H1 (cell line): ENCODE measurements at regions not wholly inside any gene's neighbourhood (a gene's known extent, or its start where the extent isn't known, plus 50 kb on each side); places are given as distances from the start of the nearest gene placed in this dataset.
A peak's percentile ranks its signal among the peaks of the same experiment; 100 is the strongest.

Experiments
- CTCF ChIA-PET: fragments of 300-600 bp; sonication (Branson Sonifier 250); formaldehyde crosslinking; loops from one replicate; lab custom pipeline; 2021; ENCODE audit not compliant: partially characterized antibody; lab: Charles Lee
- POLR2A ChIA-PET: fragments of 300-600 bp; sonication (Branson Sonifier 250); formaldehyde crosslinking; loops from one replicate; lab custom pipeline; 2021; ENCODE audit warnings: inconsistent platforms; ENCODE audit not compliant: partially characterized antibody; lab: Charles Lee
- DNase-seq, 2 experiments: peaks; one replicate each; pipeline versions ENCODE4 v3.0.0 to v3.0.0-alpha.2; 2010 to 2022; ENCODE audit warnings: low spot score in 2 of 2, low read depth in 1 of 2, mixed read lengths in 1 of 2
- FAIRE-seq: peaks from 2 replicates; lab custom pipeline; 2011; peaks lifted over from hg19 to GRCh38; lab: Jason Lieb, UNC
- H2AFZ ChIP-seq: 2 replicates; pipeline ENCODE4 v1.8.1; 2012; ENCODE audit warnings: low read length, inconsistent platforms
- H2AK5ac ChIP-seq: 2 replicates; pipeline ENCODE4 v1.6.1; 2013; ENCODE audit warnings: low read depth, low read length
- H2BK120ac ChIP-seq: replicated peaks from 2 replicates; pipeline ENCODE3; 2013; ENCODE audit warnings: low read depth, low read length, inconsistent platforms
- H2BK12ac ChIP-seq: 2 replicates; pipeline ENCODE4 v1.6.1; 2013; ENCODE audit warnings: low read depth, low read length
- H2BK15ac ChIP-seq: 2 replicates; pipeline ENCODE4 v1.6.1; 2013; ENCODE audit warnings: low read length
- H2BK20ac ChIP-seq: 2 replicates; pipeline ENCODE4 v1.6.1; 2013; ENCODE audit warnings: low read length
- H2BK5ac ChIP-seq: 2 replicates; pipeline ENCODE4 v1.6.1; 2013; ENCODE audit warnings: low read depth, low read length
- H3K14ac ChIP-seq: 2 replicates; pipeline ENCODE4 v1.6.1; 2013; ENCODE audit warnings: inconsistent platforms; ENCODE audit not compliant: insufficient read length
- H3K18ac ChIP-seq: 2 replicates; pipeline ENCODE4 v1.6.1; 2013; ENCODE audit warnings: low read length; ENCODE audit errors: extremely low read depth
- H3K23ac ChIP-seq: 2 replicates; pipeline ENCODE4 v1.6.1; 2013; ENCODE audit warnings: inconsistent platforms; ENCODE audit not compliant: insufficient read length
- H3K23me2 ChIP-seq: 2 replicates; pipeline ENCODE4 v1.6.1; 2013; ENCODE audit warnings: low read depth, low read length
- H3K27ac ChIP-seq: 2 replicates; pipeline ENCODE4 v1.6.1; 2011; ENCODE audit warnings: low read depth, low read length, inconsistent platforms
- H3K27me3 ChIP-seq, 4 experiments: replicated peaks in 1 of 4; 1 replicate in 1 of 4; 2 replicates in 3 of 4; pipeline versions ENCODE4 v1.6.1 to v1.8.1; 2011 to 2013; ENCODE audit warnings: low read length in 3 of 4, mild to moderate bottlenecking in 3 of 4, inconsistent platforms in 2 of 4, mixed read lengths in 2 of 4, moderate library complexity in 1 of 4; ENCODE audit not compliant: control insufficient read depth in 3 of 4, insufficient read depth in 3 of 4; ENCODE audit errors: extremely low read depth in 1 of 4
- H3K36me3 ChIP-seq, 4 experiments: 2 replicates each; pipeline versions ENCODE4 v1.6.1 to v1.8.1; 2011 to 2013; ENCODE audit warnings: mild to moderate bottlenecking in 4 of 4, low read length in 3 of 4, moderate library complexity in 2 of 4, control low read depth in 1 of 4, inconsistent platforms in 1 of 4; ENCODE audit not compliant: insufficient read depth in 4 of 4, control insufficient read depth in 2 of 4
- H3K4ac ChIP-seq: replicated peaks from 2 replicates; pipeline ENCODE3; 2013; ENCODE audit warnings: low read length, low read depth, mixed read lengths, inconsistent platforms; ENCODE audit not compliant: insufficient read length
- H3K4me1 ChIP-seq, 4 experiments: replicated peaks in 1 of 4; 1 replicate in 1 of 4; 2 replicates in 3 of 4; pipeline versions ENCODE4 v1.6.1 to v1.8.1; 2011 to 2013; ENCODE audit warnings: low read length in 3 of 4, inconsistent platforms in 2 of 4, mixed read lengths in 1 of 4; ENCODE audit not compliant: insufficient read depth in 4 of 4, control insufficient read depth in 3 of 4
- H3K4me2 ChIP-seq, 2 experiments: 2 replicates each; pipeline versions ENCODE4 v1.6.1 to v1.8.1; 2011 to 2013; ENCODE audit warnings: low read depth in 2 of 2, low read length in 2 of 2, control low read depth in 1 of 2, inconsistent platforms in 1 of 2, mild to moderate bottlenecking in 1 of 2; ENCODE audit not compliant: insufficient read depth in 1 of 2
- H3K4me3 ChIP-seq, 4 experiments: fragments of 200-600, 300-600 bp in 1 of 4; sonication (generic), shearing (Covaris generic), sonication (Bioruptor Twin) in 1 of 4; 2 replicates each; pipeline versions ENCODE4 v1.5.1 to v1.8.1; 2011 to 2016; ENCODE audit warnings: low read length in 4 of 4, low read depth in 3 of 4, control low read depth in 2 of 4, inconsistent platforms in 2 of 4, mild to moderate bottlenecking in 2 of 4, mixed read lengths in 1 of 4, moderate library complexity in 1 of 4; ENCODE audit not compliant: insufficient read depth in 2 of 4; ENCODE audit errors: extremely low read depth in 1 of 4
- H3K56ac ChIP-seq: replicated peaks from 2 replicates; pipeline ENCODE3; 2013; ENCODE audit warnings: low read depth, mild to moderate bottlenecking, mixed read lengths, low read length, inconsistent platforms; ENCODE audit not compliant: insufficient read length
- H3K79me1 ChIP-seq: 2 replicates; pipeline ENCODE4 v1.6.1; 2013; ENCODE audit warnings: low read depth, low read length, control low read depth
- H3K79me2 ChIP-seq, 2 experiments: 2 replicates each; pipeline versions ENCODE4 v1.6.1 to v1.8.1; 2012 to 2013; ENCODE audit warnings: low read length in 2 of 2, mild to moderate bottlenecking in 2 of 2, inconsistent platforms in 1 of 2; ENCODE audit not compliant: insufficient read depth in 2 of 2, control insufficient read depth in 1 of 2
- H3K9ac ChIP-seq, 4 experiments: replicated peaks in 1 of 4; 1 replicate in 1 of 4; 2 replicates in 3 of 4; pipeline versions ENCODE4 v1.6.1 to v1.8.1; 2011 to 2013; ENCODE audit warnings: low read depth in 3 of 4, low read length in 3 of 4, control low read depth in 2 of 4, mild to moderate bottlenecking in 2 of 4, moderate library complexity in 2 of 4, inconsistent platforms in 1 of 4; ENCODE audit errors: extremely low read depth in 1 of 4
- H3K9me3 ChIP-seq, 2 experiments: 2 replicates each; pipeline versions ENCODE4 v1.6.1 to v1.8.1; 2012 to 2013; ENCODE audit warnings: mild to moderate bottlenecking in 2 of 2, moderate library complexity in 2 of 2, control low read depth in 1 of 2, inconsistent platforms in 1 of 2, low read depth in 1 of 2, low read length in 1 of 2, mixed read lengths in 1 of 2; ENCODE audit not compliant: insufficient read depth in 2 of 2
- H4K20me1 ChIP-seq, 2 experiments: replicated peaks in 1 of 2; 2 replicates each; pipeline versions ENCODE3 to v1.8.1; 2011 to 2013; ENCODE audit warnings: inconsistent platforms in 2 of 2, low read length in 2 of 2, mild to moderate bottlenecking in 1 of 2; ENCODE audit not compliant: insufficient read depth in 2 of 2, control insufficient read depth in 1 of 2
- H4K5ac ChIP-seq: 2 replicates; pipeline ENCODE4 v1.6.1; 2013; ENCODE audit warnings: low read length, low read depth, mixed read lengths, inconsistent platforms; ENCODE audit not compliant: insufficient read length
- H4K8ac ChIP-seq: 2 replicates; pipeline ENCODE4 v1.8.0; 2013; ENCODE audit warnings: mild to moderate bottlenecking, moderate library complexity, low read length, inconsistent platforms; ENCODE audit not compliant: insufficient read depth; ENCODE audit errors: extremely low read depth
- H4K91ac ChIP-seq: replicated peaks from 2 replicates; pipeline ENCODE3; 2013; ENCODE audit warnings: low read length, mixed read lengths, inconsistent platforms; ENCODE audit not compliant: insufficient read length
- POU5F1 ChIP-seq: IDR thresholded peaks from 2 replicates; pipeline ENCODE4 v1.6.1; 2011; ENCODE audit warnings: low read depth, mild to moderate bottlenecking, low read length, moderate library complexity
- WGBS, 2 experiments: shearing (Covaris generic) in 1 of 2; methylation state at CpG; one replicate each; pipeline versions ENCODE4 v1.1.6 to v1.1.7; 2013 to 2015; ENCODE audit warnings: low lambda C conversion rate in 2 of 2, mixed read lengths in 2 of 2, inconsistent platforms in 1 of 2, low coverage in 1 of 2, missing lambda C conversion rate in 1 of 2; ENCODE audit not compliant: insufficient replicate concordance in 2 of 2, insufficient coverage in 1 of 2, insufficient read length in 1 of 2; ENCODE audit errors: extremely low coverage in 1 of 2, missing lambda C conversion rate in 1 of 2; 5-methylcytosine and 5-hydroxymethylcytosine counted together

- no peak for TF ChIP-seq POU5F1
- Histone ChIP-seq H2BK120ac (no peak overlapping the region), H2AK5ac (no peak overlapping the region), H2BK15ac (no peak overlapping the region), H3K9ac (no peak overlapping the region), H3K18ac (peak overlapping the region; percentile 48; the same call in 1 of the 2 replicates), H3K4me2 (no peak overlapping the region), H3K36me3 (no peaks in the 10 kb centered on the region), H3K23ac (no peak overlapping the region), H3K14ac (no peak overlapping the region), H2BK20ac (no peak overlapping the region), H3K79me2 (no peaks in the 10 kb centered on the region), H3K23me2 (no peaks in the 10 kb centered on the region), H3K4me3 (no peak overlapping the region), H4K91ac (no peak overlapping the region), H3K27ac (no peak overlapping the region), H2BK12ac (no peak overlapping the region), H3K27me3 (no peaks in the 10 kb centered on the region), H4K20me1 (no peaks in the 10 kb centered on the region), H2BK5ac (no peak overlapping the region), H3K4ac (no peak overlapping the region), H4K5ac (no peak overlapping the region), H2AFZ (no peak overlapping the region), H4K8ac (no peak overlapping the region), H3K9me3 (no peaks in the 10 kb centered on the region), H3K56ac (no peak overlapping the region), H3K4me1 (peaks cover 0 to 3% (median 1%) of the 10 kb centered on the region in 4 experiments; a peak in 2 of 7 replicates), H3K79me1 (no peaks in the 10 kb centered on the region)
- ChIA-PET POLR2A (no interaction called here), CTCF (interaction anchor here (0.6 kb wide), 1 partner anchor 287 kb away, joined by 4 read pairs; no protein-coding TSS in a partner anchor)
- FAIRE-seq (no peak), DNase-seq (no peak)
- 77% methylated on average over 1 of the region's 2 CpGs; no CpG with 5 or more reads in 1 of the 2 experiments for WGBS, 2 experiments
Observed at GRCh38 chrX:140434347-140434746, 70.5 kb downstream of the SOX3 start.
